GM18951 (cell line): ENCODE measurements at regions not wholly inside any gene's neighbourhood (a gene's known extent, or its start where the extent isn't known, plus 50 kb on each side); places are given as distances from the start of the nearest gene placed in this dataset.
"Not testable (repeated sequence)": the region's sequence is repeated elsewhere in the genome, so short reads cannot be mapped to it uniquely, and the experiment has no call there.

Experiments
- POLR2A ChIP-seq: IDR thresholded peaks from 4 replicates; pipeline ENCODE4 v1.6.1; 2011; ENCODE audit warnings: mild to moderate bottlenecking; ENCODE audit not compliant: insufficient read length, insufficient read depth; ENCODE audit errors: extremely low read depth
- in situ Hi-C: fragments of 300-500 bp; cut with MboI; formaldehyde crosslinking; loops from one replicate; pipeline ENCODE4 v1.12.0; 2022; ENCODE audit warnings: low sequenced_read_pairs, mixed read lengths, inconsistent platforms; ENCODE audit not compliant: unreplicated experiment

DNA sequence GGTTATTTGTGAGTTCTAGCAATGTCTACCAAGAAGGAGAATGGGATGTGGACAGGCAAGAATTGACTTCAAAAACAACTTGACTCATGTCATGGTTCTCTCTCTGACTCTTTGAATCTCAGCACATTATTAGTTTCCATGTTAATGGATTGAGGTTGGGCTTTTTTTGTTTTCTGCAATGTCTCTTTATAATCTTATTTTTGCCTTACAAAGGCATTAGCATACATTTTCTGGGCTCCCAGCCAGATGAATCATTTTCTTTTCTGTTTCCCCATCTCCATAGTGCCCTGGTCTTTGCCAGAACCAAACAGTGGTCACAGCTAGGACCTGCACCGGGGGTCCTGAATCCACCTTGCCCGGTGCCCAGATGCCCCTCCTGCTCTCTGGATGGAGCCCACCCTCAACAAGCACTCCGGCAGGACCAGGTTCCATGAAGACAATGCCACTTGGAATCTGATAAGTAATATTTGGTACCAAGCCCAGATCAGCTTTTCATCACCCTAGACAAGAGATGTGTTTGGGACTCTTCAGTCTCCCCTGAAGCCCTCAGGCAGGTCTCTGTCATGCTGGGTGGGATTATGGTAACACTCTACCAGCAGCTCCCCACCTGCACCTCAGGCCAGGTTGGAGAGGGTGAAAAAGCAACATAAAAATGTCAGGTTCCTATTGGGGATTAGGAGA lies 266.7 kb upstream of the SULF2 start:
- TF ChIP-seq POLR2A, result no peak
- in situ Hi-C loops, result no loop called here

DNA sequence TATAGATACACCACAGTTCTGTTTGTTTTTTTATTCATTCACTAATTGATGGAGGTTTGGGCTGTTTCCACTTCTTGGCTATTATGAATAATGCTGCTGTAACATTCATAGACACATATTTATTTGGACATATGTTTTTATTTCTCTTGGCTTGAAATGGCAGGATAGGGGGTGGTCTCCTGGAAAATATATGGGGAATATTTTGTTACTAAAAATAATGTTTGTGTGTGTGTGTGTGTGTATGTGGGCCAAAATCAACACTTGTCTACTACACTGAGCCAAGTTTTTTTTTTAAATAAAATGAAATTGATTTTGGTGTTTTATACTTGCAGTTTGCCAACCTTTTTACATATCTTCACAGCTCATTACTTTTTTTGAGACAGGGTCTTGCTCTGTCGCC lies 264.4 kb upstream of the SULF2 start:
- TF ChIP-seq POLR2A, result no peak
- in situ Hi-C loops, result no loop called here

DNA sequence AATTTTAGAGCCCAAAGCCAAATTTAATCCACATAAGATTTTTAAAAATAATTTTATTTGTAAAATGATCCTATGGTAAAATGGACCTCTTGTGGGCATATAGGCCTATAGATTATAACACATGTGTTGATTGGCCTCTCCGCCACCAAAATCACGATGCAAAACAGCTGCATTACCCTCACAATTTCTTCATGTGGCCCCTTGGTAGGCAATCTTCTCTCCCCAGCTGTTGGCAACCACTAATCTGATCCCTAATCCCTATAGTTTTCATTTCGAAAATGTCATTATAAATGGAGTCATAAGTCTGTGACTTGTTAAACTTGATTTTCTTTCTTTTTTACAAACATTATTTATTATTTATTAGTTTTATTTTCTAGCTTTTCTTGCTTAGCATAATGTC lies 263.9 kb upstream of the SULF2 start:
- in situ Hi-C loops, result no loop called here
- TF ChIP-seq POLR2A, result no peak

DNA sequence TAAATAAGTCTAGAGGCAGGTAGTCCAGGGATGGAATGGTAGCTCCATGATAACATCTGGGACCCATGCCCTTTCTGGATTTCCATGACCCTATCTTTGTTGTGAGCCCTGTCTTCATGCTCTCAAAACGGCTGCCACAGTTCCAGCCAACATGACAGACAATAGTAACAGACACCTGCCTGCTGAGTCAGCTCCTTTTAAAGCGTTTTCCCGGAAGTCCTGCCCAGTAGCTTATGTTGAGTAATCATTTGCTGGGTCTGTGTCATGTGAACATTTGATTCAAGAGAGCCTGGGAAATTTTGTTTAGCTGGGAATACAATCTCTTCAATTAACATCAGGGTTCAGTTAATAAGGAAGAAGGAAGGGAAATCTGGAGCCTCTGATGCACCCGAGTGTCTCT lies 262.2 kb upstream of the SULF2 start:
- in situ Hi-C loops, result no loop called here
- no peak for TF ChIP-seq POLR2A

DNA sequence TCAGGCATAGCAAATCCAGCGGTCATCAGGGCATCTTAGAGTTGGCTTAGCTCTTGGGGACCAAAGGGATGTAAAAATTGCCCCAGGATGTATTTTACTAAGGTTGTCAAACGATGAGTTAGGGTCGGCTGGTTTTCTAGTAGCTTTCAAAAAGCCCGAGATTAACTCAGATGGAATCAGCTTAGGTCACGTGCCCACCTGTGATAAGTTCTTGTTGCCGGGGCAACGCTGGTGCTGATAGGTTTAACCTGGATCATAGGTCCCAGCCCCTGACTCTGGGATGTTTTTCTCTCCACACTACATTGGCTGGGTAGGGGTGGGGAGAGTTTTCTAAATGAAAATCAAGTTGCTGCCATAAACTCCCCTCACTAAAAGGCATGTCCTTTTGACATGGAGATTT lies 257.3 kb upstream of the SULF2 start:
- no peak for TF ChIP-seq POLR2A
- in situ Hi-C loops, result no loop called here

DNA sequence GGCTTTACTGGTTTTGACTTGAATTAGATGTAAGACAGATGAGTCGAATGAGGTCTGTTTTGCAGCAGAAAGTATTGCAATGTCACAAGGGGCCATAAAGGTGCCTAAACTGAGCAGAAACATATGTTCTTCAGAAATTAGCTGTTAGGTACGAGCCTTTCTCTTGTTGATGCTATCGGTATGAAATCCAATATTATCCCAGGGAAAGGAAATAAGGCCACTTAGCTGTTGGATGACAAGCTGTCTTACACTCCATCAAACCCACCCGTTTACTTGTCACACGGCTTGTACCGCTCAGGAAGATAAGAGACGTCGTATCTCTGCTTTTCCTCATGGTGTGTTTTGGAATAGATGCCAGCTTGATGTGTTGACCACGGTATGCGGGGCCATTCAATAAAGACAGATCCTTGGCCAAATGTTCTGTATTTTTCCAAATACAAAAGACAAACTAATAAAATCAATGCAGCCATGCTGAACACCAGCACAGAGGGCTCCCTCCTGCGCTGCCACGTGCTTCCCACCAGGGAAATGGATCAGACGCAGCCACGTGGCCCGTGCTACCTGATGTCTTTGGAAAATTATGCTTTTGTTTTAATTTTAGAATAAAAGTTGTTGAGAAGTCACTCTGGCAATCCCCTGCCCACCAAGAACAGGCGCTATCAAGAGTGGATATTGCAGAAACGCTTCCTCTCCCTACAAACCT lies 255.9 kb upstream of the SULF2 start:
- no peak for TF ChIP-seq POLR2A
- in situ Hi-C loops, result no loop called here

DNA sequence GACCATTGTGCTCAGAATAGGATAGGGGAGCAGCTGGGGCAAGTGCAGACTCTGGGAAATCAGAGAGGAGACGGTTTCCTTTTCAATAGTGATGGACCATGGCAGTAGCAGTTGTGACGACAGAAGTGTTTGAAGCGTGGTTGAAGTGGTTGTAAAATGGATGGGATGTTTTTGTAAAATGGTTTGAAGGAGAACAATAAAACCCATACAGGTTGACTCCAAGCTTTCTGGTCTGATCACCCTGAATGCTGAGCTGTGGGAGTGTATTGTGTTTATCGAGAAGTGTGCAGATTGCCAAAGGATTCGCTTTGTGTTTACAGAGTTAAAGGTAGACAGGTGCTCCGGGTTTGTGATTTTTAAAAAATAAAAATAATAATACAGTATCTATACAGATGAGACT lies 255.2 kb upstream of the SULF2 start:
- TF ChIP-seq POLR2A, result no peak
- in situ Hi-C loops, result no loop called here

DNA sequence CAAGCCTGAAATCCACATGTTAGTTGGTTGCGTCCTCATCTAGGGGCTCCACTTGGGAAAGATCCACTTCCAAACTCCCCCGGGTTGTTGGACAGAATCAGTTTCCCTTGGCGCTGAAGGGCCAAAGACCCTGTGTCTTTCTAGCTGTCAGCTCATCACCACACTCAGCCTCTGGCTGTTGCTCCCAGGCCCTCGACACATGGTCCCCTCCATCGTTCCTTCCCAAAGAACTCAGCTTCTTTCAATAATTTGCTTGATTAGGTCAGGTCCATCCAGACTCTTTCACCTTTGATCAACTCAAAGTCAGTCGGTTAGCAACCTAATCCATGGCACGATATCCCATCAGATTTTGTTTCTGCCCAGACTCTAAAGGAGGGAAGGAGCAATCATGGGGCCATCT lies 254.8 kb upstream of the SULF2 start:
- no peak for TF ChIP-seq POLR2A
- in situ Hi-C loops, result no loop called here

DNA sequence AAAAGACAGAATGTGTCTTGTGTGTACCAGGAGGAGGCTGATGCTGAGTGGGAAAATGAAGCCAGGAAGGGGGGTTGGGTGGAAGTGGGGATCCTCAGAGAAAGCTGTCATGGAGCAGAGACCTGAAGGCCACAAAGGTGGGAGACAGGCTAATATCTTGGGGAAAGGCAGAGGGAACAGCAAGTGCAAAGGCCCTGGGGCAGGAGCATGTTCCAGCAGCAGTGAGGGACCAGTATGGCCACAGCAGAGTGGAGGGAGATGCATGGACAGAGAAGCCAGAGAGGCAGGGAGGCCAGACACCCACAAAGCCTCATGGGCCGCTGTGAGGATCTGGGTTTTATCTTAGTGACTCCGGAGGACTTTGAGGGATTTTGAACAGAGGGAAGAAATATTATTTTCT lies 254.2 kb upstream of the SULF2 start:
- in situ Hi-C loops, result no loop called here
- no peak for TF ChIP-seq POLR2A

DNA sequence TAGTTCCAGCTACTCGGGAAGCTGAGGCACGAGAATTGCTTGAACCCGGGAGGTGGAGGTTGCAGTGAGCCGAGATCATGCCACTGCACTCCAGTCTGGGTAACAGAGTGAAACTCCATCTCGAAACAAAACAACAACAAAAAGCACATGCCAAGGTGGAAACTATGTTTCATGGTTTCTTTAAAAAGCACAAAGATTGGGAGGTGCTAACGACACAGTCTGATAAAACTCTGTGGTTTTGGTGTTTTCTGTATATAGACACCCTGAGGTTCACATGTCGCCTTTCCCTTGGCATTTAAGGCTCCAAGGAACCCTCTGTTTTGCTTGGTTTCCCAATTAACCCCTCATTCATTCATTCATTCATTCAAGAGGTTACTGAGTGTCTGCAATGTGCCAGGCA lies 253.4 kb upstream of the SULF2 start:
- in situ Hi-C loops, result no loop called here
- no peak for TF ChIP-seq POLR2A

DNA sequence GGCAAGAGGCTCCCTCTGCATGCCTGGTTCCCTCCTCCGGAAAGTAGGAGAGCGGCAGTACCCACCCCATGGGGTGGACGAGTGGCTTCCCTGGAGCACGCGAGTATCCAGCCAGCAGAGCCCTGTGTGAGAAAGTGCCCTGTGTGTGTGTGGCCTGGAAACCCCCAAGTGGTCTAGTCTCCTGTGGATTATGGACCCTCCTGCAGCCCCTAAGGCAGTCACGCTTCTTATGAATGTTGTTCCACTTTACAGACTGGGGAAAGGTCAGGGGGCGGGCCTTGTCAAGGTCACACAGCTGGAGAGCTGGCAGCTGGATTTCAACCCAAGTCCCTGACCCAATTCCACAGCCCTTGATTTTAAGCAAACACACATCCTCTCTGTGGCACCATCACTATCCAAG lies 252.5 kb upstream of the SULF2 start:
- in situ Hi-C loops, result not testable (repeated sequence)

DNA sequence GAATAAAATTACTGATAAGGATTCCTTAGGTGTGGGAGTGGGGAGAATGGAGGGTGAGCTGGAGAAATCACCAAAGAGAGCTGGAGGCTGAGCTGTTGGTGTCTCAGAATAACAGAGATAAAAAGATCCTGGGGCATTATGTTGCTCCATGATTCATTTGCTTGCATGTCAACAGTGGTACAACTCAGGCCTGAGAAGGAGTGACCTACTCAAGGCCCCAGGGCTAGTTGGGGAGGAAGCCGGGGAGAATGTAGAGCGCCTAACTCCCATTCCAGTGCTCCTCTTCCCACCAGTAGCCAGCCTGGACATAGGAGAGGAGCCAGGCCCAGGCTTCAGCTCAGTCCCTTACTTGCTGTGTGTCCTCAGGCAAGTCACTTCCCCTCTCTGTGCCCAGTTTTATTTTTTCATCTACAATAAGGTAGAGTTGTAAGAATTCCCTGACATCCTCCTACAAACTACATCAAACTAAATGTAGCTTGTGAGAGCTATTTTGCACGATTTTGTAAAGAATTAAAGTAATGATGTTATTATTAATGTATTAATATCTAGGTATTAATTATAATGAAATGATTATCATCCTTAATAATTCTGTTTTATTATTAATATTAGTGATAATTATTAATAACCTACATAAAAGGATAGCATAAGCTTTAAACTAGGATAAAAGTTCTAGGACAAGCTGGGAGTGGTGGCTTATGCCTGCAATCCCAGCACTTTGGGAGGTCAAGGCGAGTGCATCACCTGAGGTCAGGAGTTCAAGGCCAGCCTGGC lies 250.9 kb upstream of the SULF2 start:
- TF ChIP-seq POLR2A, result no peak
- in situ Hi-C loops, result no loop called here

DNA sequence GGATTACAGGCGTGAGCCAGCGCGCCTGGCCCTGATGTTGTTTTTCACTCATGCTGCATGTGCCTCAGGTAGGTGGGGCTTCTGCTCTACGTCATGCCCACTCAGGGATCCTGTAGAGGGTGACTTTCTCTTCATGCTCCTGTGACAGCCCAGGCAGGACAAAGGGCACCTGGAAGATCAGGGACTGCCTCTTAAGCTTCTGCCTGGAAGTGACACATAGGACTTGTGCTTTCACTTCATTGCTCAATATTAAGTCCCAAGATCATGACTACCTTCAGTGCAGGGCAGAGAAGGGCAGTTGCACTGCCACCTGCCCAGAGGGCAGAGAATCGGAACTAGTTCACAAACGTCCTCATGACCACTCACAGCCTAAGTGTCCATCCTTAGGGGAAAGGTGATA lies 249.5 kb upstream of the SULF2 start:
- TF ChIP-seq POLR2A, result no peak
- in situ Hi-C loops, result no loop called here

DNA sequence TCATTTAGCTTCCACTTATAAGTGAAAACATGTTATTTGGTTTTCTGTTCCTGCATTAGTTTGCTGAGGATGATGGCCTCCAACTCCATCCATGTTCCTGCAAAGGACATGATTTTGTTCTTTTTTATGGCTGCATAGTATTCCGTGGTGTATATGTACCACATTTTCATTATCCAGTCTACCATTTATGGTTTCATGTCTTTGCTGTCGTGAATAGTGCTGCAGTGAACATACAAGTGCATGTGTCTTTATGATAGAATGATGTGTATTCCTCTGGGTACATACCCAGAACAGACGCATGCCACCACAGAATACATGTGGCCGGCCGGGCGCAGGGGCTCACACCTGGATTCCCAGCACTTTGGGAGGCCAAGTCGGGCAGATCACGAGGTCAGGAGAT lies 247.7 kb upstream of the SULF2 start:
- in situ Hi-C loops, result not testable (repeated sequence)
